ENCODE measurements at regions not wholly inside any gene's neighbourhood (a gene's known extent, or its start where the extent isn't known, plus 50 kb on each side); places are given as distances from the start of the nearest gene placed in this dataset.

DNA sequence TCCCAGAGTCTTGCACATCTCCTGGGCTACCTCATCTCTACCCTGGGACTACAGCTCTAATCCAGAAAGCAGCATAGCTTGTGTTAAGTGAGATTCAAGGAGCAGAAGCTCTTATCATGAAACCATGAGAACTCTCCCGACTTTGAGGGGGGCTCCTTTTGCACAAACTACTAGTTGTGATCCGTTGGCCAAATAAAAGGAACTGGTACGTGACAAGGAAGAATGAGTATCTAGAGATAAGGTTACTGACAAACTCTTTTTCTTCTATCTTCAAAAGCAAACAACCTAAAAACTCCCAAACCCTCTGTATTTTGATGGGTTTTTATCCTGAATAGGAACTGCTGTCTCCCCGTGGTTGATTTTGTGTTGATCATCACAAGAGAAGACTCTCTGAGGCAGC lies 168.5 kb downstream of the SLC24A2 start:
- TF ChIP-seq, protein P1, sequence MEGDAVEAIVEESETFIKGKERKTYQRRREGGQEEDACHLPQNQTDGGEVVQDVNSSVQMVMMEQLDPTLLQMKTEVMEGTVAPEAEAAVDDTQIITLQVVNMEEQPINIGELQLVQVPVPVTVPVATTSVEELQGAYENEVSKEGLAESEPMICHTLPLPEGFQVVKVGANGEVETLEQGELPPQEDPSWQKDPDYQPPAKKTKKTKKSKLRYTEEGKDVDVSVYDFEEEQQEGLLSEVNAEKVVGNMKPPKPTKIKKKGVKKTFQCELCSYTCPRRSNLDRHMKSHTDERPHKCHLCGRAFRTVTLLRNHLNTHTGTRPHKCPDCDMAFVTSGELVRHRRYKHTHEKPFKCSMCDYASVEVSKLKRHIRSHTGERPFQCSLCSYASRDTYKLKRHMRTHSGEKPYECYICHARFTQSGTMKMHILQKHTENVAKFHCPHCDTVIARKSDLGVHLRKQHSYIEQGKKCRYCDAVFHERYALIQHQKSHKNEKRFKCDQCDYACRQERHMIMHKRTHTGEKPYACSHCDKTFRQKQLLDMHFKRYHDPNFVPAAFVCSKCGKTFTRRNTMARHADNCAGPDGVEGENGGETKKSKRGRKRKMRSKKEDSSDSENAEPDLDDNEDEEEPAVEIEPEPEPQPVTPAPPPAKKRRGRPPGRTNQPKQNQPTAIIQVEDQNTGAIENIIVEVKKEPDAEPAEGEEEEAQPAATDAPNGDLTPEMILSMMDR (conservative IDR thresholded peaks at IDR 0.05; ENCODE audit: low read length), result no peak
- TF ChIP-seq EZH2phosphoT487 (IDR thresholded peaks at IDR 0.05; ENCODE audit: borderline replicate concordance, low read depth, low read length), result no peak

Measured in OCI-LY7 (cell line).